Gastrocnemius medialis (tissue), 4 donors: ENCODE measurements at regions not wholly inside any gene's neighbourhood (a gene's known extent, or its start where the extent isn't known, plus 50 kb on each side); places are given as distances from the start of the nearest gene placed in this dataset.

Experiments used
- ATAC-seq, 2 donors: fragments of 150-250 bp; one replicate each; pipeline ENCODE4 v1.9.1; 2016
- DNase-seq, 2 donors: peaks; one replicate each; pipeline ENCODE4 v3.0.0-alpha.2; 2019
- H3K27ac ChIP-seq, 4 donors: fragments of 200-600 bp; sonication (generic); 1 replicate in 1 of 4; 2 replicates in 3 of 4; pipeline ENCODE4 v1.5.1; 2016 to 2018; ENCODE audit warnings: mild to moderate bottlenecking in 2 of 4, moderate library complexity in 1 of 4
- H3K27me3 ChIP-seq, 3 donors: fragments of 200-600 bp; sonication (generic) in 2 of 3; 1 replicate in 1 of 3; 2 replicates in 2 of 3; pipeline versions ENCODE4 v1.5.1 to v1.6.0; 2016 to 2019; ENCODE audit warnings: mild to moderate bottlenecking in 1 of 3, moderate library complexity in 1 of 3
- H3K36me3 ChIP-seq, 2 donors: fragments of 200-600 bp; sonication (generic) in 1 of 2; one replicate each; pipeline ENCODE4 v1.5.1; 2017 to 2018
- H3K4me1 ChIP-seq, 2 donors: fragments of 200-600 bp; sonication (generic) in 1 of 2; one replicate each; pipeline ENCODE4 v1.5.1; 2016 to 2017; ENCODE audit warnings: mild to moderate bottlenecking in 2 of 2
- H3K4me3 ChIP-seq, 4 donors: fragments of 200-600 bp; sonication (generic) in 3 of 4; 1 replicate in 1 of 4; 2 replicates in 3 of 4; pipeline ENCODE4 v1.5.1; 2016 to 2019; ENCODE audit warnings: mild to moderate bottlenecking in 2 of 4
- H3K9me3 ChIP-seq, 3 donors: fragments of 200-600 bp; sonication (generic) in 2 of 3; 1 replicate in 1 of 3; 2 replicates in 2 of 3; pipeline ENCODE4 v1.5.1; 2016 to 2019
- POLR2A ChIP-seq, 2 donors: fragments of 450-650 bp; IDR thresholded peaks; one replicate each; pipeline ENCODE4 v1.6.1; 2017; ENCODE audit warnings: antibody characterized with exemption in 2 of 2, mild to moderate bottlenecking in 2 of 2, moderate library complexity in 2 of 2
- in situ Hi-C, 4 donors: fragments of 200-750 bp; cut with MboI; loops; one replicate each; pipeline versions ENCODE4 v1.15.0 to v1.8.0; 2017; ENCODE audit warnings: low sequenced_read_pairs in 4 of 4
- intact Hi-C: fragments of 100-400 bp; cut with DNase I; formaldehyde crosslinking; loops from one replicate; pipeline ENCODE4 v1.15.1; 2023; ENCODE audit warnings: low total_unique reads
- TF ChIP-seq, protein P1 (sequence below), 5 experiments: fragments of 450-650 bp in 3 of 5; fragments of 200-600 bp in 2 of 5; sonication (generic) in 2 of 5; IDR thresholded peaks in 4 of 5; conservative IDR thresholded peaks in 1 of 5; 1 replicate in 4 of 5; 2 replicates in 1 of 5; pipeline ENCODE4 v1.5.1; 2016 to 2019; ENCODE audit warnings: antibody characterized with exemption in 5 of 5, mild to moderate bottlenecking in 3 of 5, moderate library complexity in 3 of 5

DNA sequence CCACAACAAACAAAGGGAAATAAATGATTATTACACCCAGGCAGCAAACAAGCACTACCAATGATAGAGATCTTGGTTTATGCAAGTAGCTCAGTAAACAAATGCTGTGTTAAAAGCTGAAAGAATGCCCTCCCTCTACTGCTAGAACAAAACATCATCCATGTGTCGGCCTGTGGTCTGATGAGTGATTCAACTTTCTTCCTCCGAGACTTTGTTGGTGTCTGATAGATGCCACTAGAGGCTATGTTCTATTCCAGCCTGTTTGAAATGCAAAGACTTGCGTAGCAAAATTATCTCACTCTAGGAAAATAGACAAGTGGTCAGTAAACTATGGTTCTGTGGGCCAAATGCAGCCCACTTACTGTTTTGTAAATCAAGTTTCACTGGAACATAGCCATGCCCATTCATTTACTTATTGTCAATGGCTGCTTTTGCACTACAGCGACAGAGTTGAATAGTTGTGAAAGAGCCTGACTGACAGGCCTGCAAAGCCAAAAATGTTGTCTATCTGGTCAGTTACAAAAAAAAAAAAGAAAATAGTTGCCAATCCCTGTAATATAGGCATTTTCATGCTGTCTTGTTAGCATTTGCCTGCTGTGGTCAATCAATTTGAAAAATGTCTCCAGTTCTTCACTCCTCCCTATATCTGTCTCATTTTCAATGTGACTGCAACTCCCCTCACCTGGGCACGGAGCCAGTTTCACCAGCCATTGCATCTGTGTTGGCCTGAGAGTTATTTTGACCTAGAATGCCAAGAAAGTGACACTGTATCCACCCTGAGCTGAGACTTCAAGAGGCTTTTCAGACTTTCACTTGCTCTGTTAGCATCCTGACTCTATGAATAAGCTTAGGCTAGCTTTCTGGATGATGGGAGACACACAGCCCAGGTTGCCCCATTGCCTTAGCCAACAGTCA lies 544.6 kb upstream of the BTBD3 start:
- peaks cover 0 to 6% of the 10 kb centered on the region in 2 donors for H3K4me1 ChIP-seq

DNA sequence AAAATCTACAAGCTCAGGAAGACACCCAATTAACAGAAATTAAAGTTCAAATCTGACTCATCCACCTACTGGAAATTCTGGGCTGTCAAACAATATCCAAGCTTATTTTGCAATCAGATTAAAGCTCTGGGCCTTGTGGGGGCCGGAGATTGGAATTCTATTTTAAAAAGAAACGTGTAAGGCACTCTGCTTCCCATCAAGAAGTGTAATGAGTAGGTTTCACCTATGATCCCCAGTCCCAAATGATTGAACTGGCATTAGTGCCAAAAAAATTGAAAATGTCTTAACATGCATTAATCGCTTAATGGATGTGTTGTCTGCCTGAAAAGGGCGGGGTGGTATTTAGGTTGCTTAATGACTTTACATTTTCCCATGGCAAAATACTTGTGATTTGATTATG lies 542.4 kb upstream of the BTBD3 start:
- H3K36me3 ChIP-seq, result no peaks in the 10 kb centered on the region
- intact Hi-C loops, result no loop called here
- no peak for ATAC-seq

More for the DNA sequence above, 544.6 kb upstream of the BTBD3 start:
- intact Hi-C loops, result no loop called here
- no peaks in the 10 kb centered on the region for H3K27me3 ChIP-seq
- no peak for TF ChIP-seq POLR2A (IDR thresholded peaks at IDR 0.05)
- TF ChIP-seq, protein P1, sequence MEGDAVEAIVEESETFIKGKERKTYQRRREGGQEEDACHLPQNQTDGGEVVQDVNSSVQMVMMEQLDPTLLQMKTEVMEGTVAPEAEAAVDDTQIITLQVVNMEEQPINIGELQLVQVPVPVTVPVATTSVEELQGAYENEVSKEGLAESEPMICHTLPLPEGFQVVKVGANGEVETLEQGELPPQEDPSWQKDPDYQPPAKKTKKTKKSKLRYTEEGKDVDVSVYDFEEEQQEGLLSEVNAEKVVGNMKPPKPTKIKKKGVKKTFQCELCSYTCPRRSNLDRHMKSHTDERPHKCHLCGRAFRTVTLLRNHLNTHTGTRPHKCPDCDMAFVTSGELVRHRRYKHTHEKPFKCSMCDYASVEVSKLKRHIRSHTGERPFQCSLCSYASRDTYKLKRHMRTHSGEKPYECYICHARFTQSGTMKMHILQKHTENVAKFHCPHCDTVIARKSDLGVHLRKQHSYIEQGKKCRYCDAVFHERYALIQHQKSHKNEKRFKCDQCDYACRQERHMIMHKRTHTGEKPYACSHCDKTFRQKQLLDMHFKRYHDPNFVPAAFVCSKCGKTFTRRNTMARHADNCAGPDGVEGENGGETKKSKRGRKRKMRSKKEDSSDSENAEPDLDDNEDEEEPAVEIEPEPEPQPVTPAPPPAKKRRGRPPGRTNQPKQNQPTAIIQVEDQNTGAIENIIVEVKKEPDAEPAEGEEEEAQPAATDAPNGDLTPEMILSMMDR (IDR thresholded peaks at IDR 0.05 in 4 of 5, conservative IDR thresholded peaks at IDR 0.05 in 1 of 5), result no peak
- in situ Hi-C loops, result no loop called here
- no peak for ATAC-seq
- no peak overlapping the region for H3K4me3 ChIP-seq
- H3K36me3 ChIP-seq, result no peaks in the 10 kb centered on the region
- H3K9me3 ChIP-seq, result no peaks in the 10 kb centered on the region
- no peak for DNase-seq
- H3K27ac ChIP-seq, result no peak overlapping the region

DNA sequence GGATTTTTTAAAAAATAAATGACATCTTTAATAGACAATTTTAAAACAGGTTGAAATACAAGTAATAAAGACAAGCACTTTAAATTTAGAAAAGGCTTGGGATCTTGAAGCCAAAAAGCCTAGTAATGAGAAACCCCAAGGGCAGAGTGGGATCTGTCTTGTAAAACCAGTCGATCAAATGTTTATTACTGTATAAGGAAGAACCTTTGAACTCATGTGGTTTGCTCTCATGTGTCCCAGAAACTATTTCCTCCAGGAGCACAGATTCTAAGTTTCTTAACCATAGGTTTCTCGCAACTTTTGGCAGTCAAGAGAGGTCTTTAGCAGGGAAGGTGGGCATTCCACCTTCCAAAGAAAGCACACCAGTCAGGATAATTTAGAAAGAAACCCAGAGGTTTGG lies 541.7 kb upstream of the BTBD3 start:
- TF ChIP-seq POLR2A (IDR thresholded peaks at IDR 0.05), result no peak
- TF ChIP-seq, protein P1 (IDR thresholded peaks at IDR 0.05 in 4 of 5, conservative IDR thresholded peaks at IDR 0.05 in 1 of 5), result no peak
- intact Hi-C loops (no loop called here), in situ Hi-C loops (no loop called here)
- no peak overlapping the region for H3K27ac ChIP-seq
- DNase-seq (no peak), ATAC-seq (no peak)
- H3K36me3 ChIP-seq, result no peaks in the 10 kb centered on the region
- H3K9me3 ChIP-seq, result no peaks in the 10 kb centered on the region
- H3K4me3 ChIP-seq, result no peak overlapping the region
- no peaks in the 10 kb centered on the region for H3K27me3 ChIP-seq
- peaks cover 0 to 6% of the 10 kb centered on the region in 2 donors for H3K4me1 ChIP-seq

More for the DNA sequence above, 542.4 kb upstream of the BTBD3 start:
- Histone ChIP-seq H3K27me3 (no peaks in the 10 kb centered on the region), H3K4me3 (no peak overlapping the region), H3K9me3 (no peaks in the 10 kb centered on the region), H3K27ac (no peak overlapping the region), H3K4me1 (peaks cover 0 to 6% of the 10 kb centered on the region in 2 donors)
- in situ Hi-C loops, result no loop called here
- no peak for DNase-seq
- no peak for TF ChIP-seq POLR2A (IDR thresholded peaks at IDR 0.05)
- TF ChIP-seq, protein P1 (IDR thresholded peaks at IDR 0.05 in 4 of 5, conservative IDR thresholded peaks at IDR 0.05 in 1 of 5), result no peak

DNA sequence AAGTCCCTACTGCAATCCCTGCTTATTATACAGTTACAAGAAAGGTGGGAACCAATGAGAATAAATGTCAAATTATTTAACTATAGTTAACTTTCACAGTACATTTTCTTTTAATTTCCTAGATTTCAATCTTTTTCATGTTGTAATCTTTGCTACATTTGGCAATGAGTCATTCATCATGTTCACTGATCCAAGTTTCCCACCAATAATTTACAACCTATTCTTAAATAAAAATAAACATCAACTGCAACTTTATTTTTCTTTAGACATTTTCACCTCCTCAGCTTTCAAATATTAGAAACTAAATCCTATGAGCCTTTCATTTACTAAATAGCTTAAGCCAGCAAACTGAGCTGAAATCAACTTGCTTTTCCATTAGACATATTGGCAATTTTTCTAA lies 541.3 kb upstream of the BTBD3 start:
- in situ Hi-C loops, result no loop called here
- no peaks in the 10 kb centered on the region for H3K27me3 ChIP-seq

More for the DNA sequence above, 541.3 kb upstream of the BTBD3 start:
- no peak overlapping the region for H3K4me3 ChIP-seq
- H3K9me3 ChIP-seq, result no peaks in the 10 kb centered on the region
- H3K4me1 ChIP-seq, result peaks cover 0 to 6% of the 10 kb centered on the region in 2 donors
- no peak overlapping the region for H3K27ac ChIP-seq
- intact Hi-C loops, result no loop called here
- TF ChIP-seq, protein P1 (IDR thresholded peaks at IDR 0.05 in 4 of 5, conservative IDR thresholded peaks at IDR 0.05 in 1 of 5), result no peak
- no peak for TF ChIP-seq POLR2A (IDR thresholded peaks at IDR 0.05)
- ATAC-seq (no peak), DNase-seq (no peak)
- no peaks in the 10 kb centered on the region for H3K36me3 ChIP-seq
